Smooth muscle cell (in vitro differentiated cells): ENCODE measurements at regions not wholly inside any gene's neighbourhood (a gene's known extent, or its start where the extent isn't known, plus 50 kb on each side); places are given as distances from the start of the nearest gene placed in this dataset.

Source experiments
- DNase-seq: peaks from one replicate; lab custom pipeline; 2025; ENCODE audit not compliant: unreplicated experiment; lab: John Stamatoyannopoulos, UW
- H2AFZ ChIP-seq: fragments of 200-600 bp; sonication (generic); 2 replicates; pipeline ENCODE4 v1.6.0; 2016; ENCODE audit warnings: antibody characterized with exemption, low read depth, mild to moderate bottlenecking
- H3F3A ChIP-seq: fragments of 200-600 bp; sonication (generic); 2 replicates; pipeline ENCODE4 v1.6.0; 2017; ENCODE audit warnings: antibody characterized with exemption, low read depth
- H3K27ac ChIP-seq: fragments of 200-600 bp; sonication (generic); 2 replicates; pipeline ENCODE4 v1.5.1; 2016; ENCODE audit warnings: low read depth, mild to moderate bottlenecking
- H3K27me3 ChIP-seq: fragments of 200-600 bp; sonication (generic); 2 replicates; pipeline ENCODE4 v1.6.1; 2016; ENCODE audit warnings: low read depth, mild to moderate bottlenecking
- H3K36me3 ChIP-seq: fragments of 200-600 bp; sonication (generic); 2 replicates; pipeline ENCODE4 v1.5.1; 2016; ENCODE audit warnings: low read depth
- H3K4me1 ChIP-seq: fragments of 200-600 bp; sonication (generic); 2 replicates; pipeline ENCODE4 v1.5.1; 2016; ENCODE audit warnings: low read depth
- H3K4me2 ChIP-seq: fragments of 200-600 bp; sonication (generic); 2 replicates; pipeline ENCODE4 v1.6.0; 2016; ENCODE audit warnings: mild to moderate bottlenecking
- H3K4me3 ChIP-seq: fragments of 200-600 bp; sonication (generic); 2 replicates; pipeline ENCODE4 v1.5.1; 2016; ENCODE audit warnings: mild to moderate bottlenecking
- H3K79me2 ChIP-seq: fragments of 200-600 bp; sonication (generic); 2 replicates; pipeline ENCODE4 v1.6.0; 2016; ENCODE audit warnings: low read depth, mild to moderate bottlenecking
- H3K9ac ChIP-seq: fragments of 200-600 bp; sonication (generic); 2 replicates; pipeline ENCODE4 v1.6.0; 2016; ENCODE audit warnings: low read depth
- H3K9me3 ChIP-seq: fragments of 200-600 bp; sonication (generic); replicated peaks from 2 replicates; pipeline ENCODE4 v1.5.1; 2016; ENCODE audit warnings: low read depth
- H4K20me1 ChIP-seq: fragments of 200-600 bp; sonication (generic); 2 replicates; pipeline ENCODE4 v1.6.0; 2016; ENCODE audit warnings: low read depth
- WGBS: methylation state at CpG from one replicate; pipeline ENCODE4 v1.1.7; 2016; ENCODE audit warnings: low lambda C conversion rate; 5-methylcytosine and 5-hydroxymethylcytosine counted together
- TF ChIP-seq, protein P1 (sequence below): fragments of 200-600 bp; sonication (generic); IDR thresholded peaks from 2 replicates; pipeline ENCODE4 v1.5.1; 2017; ENCODE audit warnings: borderline replicate concordance, mild to moderate bottlenecking, antibody characterized with exemption; ENCODE audit not compliant: insufficient read depth, poor library complexity, severe bottlenecking

DNA sequence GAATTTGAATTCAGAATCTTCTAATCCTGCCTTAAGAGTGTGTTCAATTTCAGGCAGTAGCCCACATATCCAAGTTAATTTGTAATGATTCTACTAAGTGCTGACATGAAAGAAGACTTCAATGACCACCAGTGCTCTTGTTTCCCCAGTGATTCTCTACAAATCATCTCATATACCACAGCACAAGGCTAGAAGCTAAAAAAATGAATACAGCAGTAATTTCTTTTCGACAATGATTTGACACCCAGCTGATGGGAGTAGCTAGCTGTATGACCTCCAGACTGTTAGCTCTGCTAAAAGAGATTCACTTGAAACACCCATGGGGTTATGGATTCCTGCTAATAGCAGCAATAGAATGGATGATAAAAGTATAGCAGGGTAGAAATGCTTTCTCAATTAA, 217.0 kb upstream of the TMEFF2 start:
- H4K20me1 ChIP-seq = no peaks in the 10 kb centered on the region
- H3K27ac ChIP-seq = no peak overlapping the region
- DNase-seq = no peak
- 94% methylated on average over 1 of the region's 1 CpG for WGBS
- TF ChIP-seq, protein P1, sequence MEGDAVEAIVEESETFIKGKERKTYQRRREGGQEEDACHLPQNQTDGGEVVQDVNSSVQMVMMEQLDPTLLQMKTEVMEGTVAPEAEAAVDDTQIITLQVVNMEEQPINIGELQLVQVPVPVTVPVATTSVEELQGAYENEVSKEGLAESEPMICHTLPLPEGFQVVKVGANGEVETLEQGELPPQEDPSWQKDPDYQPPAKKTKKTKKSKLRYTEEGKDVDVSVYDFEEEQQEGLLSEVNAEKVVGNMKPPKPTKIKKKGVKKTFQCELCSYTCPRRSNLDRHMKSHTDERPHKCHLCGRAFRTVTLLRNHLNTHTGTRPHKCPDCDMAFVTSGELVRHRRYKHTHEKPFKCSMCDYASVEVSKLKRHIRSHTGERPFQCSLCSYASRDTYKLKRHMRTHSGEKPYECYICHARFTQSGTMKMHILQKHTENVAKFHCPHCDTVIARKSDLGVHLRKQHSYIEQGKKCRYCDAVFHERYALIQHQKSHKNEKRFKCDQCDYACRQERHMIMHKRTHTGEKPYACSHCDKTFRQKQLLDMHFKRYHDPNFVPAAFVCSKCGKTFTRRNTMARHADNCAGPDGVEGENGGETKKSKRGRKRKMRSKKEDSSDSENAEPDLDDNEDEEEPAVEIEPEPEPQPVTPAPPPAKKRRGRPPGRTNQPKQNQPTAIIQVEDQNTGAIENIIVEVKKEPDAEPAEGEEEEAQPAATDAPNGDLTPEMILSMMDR = no peak
- H3K27me3 ChIP-seq = peaks cover 9% of the 10 kb centered on the region
- H3K9ac ChIP-seq = no peak overlapping the region
- H3K9me3 ChIP-seq = no peaks in the 10 kb centered on the region
- H3K4me3 ChIP-seq = no peak overlapping the region
- H3K4me2 ChIP-seq = no peak overlapping the region
- H3K36me3 ChIP-seq = no peaks in the 10 kb centered on the region
- no peak overlapping the region for H2AFZ ChIP-seq
- H3F3A ChIP-seq = no peaks in the 10 kb centered on the region
- no peaks in the 10 kb centered on the region for H3K79me2 ChIP-seq
- H3K4me1 ChIP-seq = peaks cover 3% of the 10 kb centered on the region

DNA sequence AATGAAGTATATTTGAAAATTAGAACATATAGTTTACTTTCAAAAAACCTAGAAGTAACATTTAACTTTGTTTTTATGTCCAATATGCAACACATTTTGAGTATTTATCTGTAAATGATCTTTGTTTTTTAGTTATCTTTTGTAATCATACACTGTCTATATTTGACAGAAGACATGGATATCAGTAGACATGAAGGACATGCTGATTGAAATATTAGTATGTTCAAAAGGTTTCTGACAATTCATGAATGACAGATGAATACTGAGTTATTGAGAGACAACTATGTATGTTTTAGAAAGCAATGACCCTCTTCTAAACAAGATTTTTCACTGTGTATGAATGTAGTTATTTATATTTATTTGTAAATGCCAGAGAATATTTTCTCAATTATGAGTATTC, 215.6 kb upstream of the TMEFF2 start:
- TF ChIP-seq, protein P1 = no peak
- Histone ChIP-seq H3F3A (no peaks in the 10 kb centered on the region), H4K20me1 (no peaks in the 10 kb centered on the region), H2AFZ (no peak overlapping the region), H3K27ac (no peak overlapping the region), H3K27me3 (peaks cover 9% of the 10 kb centered on the region), H3K4me2 (no peak overlapping the region), H3K9me3 (no peaks in the 10 kb centered on the region), H3K9ac (no peak overlapping the region), H3K4me1 (peaks cover 3% of the 10 kb centered on the region), H3K4me3 (no peak overlapping the region), H3K79me2 (no peaks in the 10 kb centered on the region), H3K36me3 (no peaks in the 10 kb centered on the region)
- DNase-seq = no peak

DNA sequence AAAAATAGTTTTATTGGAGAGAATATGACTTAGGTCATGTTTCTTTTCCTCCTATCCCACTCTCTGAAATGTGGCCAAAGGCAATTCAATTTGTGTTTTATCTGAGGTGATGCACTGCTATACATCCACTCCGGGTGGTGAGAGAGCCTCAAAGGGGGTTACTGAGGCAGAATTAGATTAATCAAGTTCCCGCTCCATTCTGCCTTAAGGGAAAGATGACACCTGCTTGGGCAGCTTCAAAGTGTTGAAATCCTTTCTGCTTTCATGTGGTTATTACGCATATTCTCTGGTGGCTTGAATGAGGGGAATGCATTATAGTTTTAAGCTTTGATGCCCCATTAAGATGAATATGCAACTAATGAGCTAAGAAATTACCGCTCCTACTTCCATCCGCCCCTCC, 213.0 kb upstream of the TMEFF2 start:
- no peak overlapping the region for H3K27ac ChIP-seq
- H3K27me3 ChIP-seq = peaks cover 9% of the 10 kb centered on the region
- no peaks in the 10 kb centered on the region for H3F3A ChIP-seq
- no peaks in the 10 kb centered on the region for H3K9me3 ChIP-seq
- H2AFZ ChIP-seq = no peak overlapping the region
- DNase-seq = no peak
- H3K4me1 ChIP-seq = peaks cover 3% of the 10 kb centered on the region
- no peaks in the 10 kb centered on the region for H3K36me3 ChIP-seq
- 52% methylated on average over 5 of the region's 5 CpGs for WGBS
- H3K79me2 ChIP-seq = no peaks in the 10 kb centered on the region
- H3K4me2 ChIP-seq = no peak overlapping the region
- no peak overlapping the region for H3K4me3 ChIP-seq
- TF ChIP-seq, protein P1 = no peak
- H4K20me1 ChIP-seq = no peaks in the 10 kb centered on the region
- no peak overlapping the region for H3K9ac ChIP-seq

DNA sequence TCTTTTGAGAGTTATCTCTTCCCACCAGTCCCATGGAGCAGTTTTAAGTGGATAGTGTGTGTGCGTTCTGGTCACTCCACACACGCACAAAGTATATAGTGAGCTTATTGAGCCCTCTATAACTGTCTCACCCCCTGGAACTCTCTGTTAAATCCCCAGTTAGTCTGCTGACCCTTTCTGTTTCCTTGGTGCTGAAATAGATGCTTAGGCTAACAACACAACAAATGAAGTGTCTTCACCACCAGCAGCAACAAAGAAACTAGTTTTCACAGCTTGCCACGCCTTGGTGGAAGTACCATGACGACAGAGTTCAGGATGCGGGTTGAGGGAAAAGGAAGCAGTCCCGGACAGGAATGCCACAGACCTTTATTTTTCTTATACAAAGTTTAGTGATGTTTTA, 203.5 kb upstream of the TMEFF2 start:
- Histone ChIP-seq H3F3A (no peaks in the 10 kb centered on the region), H3K79me2 (no peaks in the 10 kb centered on the region), H3K9ac (no peak overlapping the region), H3K27me3 (no peaks in the 10 kb centered on the region), H2AFZ (no peak overlapping the region), H3K36me3 (no peaks in the 10 kb centered on the region), H3K4me2 (no peak overlapping the region), H3K4me1 (no peaks in the 10 kb centered on the region), H3K4me3 (no peak overlapping the region), H4K20me1 (no peaks in the 10 kb centered on the region), H3K27ac (no peak overlapping the region), H3K9me3 (no peaks in the 10 kb centered on the region)
- TF ChIP-seq, protein P1 = no peak
- no peak for DNase-seq
- WGBS = 91% methylated on average over 6 of the region's 6 CpGs
